ENCODE measurements at regions not wholly inside any gene's neighbourhood (a gene's known extent, or its start where the extent isn't known, plus 50 kb on each side); places are given as distances from the start of the nearest gene placed in this dataset.

DNA sequence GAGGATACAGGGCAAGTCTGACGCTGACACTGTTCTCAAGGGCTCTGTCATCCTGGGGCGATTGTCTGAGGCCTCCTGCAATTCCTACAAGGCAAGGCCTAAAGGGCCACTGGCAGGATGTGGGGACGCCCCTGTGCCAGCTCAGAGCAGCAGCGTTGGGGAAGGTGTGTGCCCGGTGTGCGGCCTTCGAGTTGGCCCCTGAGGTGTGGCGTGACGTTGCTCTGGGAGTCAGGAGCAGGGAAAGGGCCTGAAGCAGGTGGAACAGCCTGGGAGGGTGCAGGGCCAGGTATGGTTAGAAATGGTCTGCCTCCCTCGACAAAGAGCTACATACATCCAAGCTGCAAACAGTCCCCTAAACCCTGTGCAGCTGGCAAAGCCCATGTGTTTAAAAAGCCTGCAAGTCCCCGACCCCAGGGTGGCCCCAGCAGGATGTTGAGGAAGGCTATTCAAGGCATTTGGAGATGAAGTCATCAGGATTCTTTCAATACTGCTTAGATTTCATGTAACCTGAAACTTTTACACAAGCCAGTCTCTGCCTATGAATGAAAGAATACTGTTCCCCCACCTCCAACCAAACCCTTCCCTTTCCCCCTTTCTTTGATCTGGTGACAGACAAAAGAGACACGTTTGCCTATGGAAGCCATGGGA lies 142.5 kb upstream of the TNS3 start:
- no peak overlapping the region for H3K27ac ChIP-seq (replicated peaks)
- DNase-seq = no peak
- no peaks in the 10 kb centered on the region for H3K36me3 ChIP-seq
- TF ChIP-seq, protein P1, sequence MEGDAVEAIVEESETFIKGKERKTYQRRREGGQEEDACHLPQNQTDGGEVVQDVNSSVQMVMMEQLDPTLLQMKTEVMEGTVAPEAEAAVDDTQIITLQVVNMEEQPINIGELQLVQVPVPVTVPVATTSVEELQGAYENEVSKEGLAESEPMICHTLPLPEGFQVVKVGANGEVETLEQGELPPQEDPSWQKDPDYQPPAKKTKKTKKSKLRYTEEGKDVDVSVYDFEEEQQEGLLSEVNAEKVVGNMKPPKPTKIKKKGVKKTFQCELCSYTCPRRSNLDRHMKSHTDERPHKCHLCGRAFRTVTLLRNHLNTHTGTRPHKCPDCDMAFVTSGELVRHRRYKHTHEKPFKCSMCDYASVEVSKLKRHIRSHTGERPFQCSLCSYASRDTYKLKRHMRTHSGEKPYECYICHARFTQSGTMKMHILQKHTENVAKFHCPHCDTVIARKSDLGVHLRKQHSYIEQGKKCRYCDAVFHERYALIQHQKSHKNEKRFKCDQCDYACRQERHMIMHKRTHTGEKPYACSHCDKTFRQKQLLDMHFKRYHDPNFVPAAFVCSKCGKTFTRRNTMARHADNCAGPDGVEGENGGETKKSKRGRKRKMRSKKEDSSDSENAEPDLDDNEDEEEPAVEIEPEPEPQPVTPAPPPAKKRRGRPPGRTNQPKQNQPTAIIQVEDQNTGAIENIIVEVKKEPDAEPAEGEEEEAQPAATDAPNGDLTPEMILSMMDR (IDR thresholded peaks at IDR 0.05; ENCODE audit: borderline replicate concordance) = no peak
- no peaks in the 10 kb centered on the region for H3K9me3 ChIP-seq (replicated peaks)
- H3K4me3 ChIP-seq = no peak overlapping the region
- peaks cover 16% of the 10 kb centered on the region for H3K4me1 ChIP-seq
- intact Hi-C loops (cut with micrococcal nuclease) = no loop called here
- H3K27me3 ChIP-seq (ENCODE audit: low read depth) = no peaks in the 10 kb centered on the region

DNA sequence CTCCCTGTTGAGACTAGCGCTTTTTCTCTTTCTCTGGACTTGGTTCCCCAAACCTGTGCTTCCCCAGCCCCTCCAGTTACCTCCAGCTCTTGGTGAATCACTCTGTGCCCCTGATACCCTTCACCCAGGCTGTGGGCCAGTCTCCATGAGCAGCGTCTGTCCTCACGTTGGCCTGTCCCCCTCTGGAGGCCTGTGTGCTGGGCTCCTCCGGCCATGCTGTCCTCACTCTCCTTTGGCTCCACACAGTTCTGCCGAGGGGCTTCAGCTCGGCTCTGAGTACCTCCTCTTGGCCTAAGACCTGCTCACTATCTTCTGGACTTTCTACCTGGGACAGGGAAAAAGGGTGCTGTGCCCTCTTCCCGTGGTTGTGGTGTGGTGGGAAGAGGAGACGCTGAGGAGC lies 140.2 kb upstream of the TNS3 start:
- peaks cover 18% of the 10 kb centered on the region for H3K4me1 ChIP-seq
- intact Hi-C loops (cut with micrococcal nuclease) = no loop called here
- H3K4me3 ChIP-seq = no peak overlapping the region
- DNase-seq = no peak
- H3K36me3 ChIP-seq = no peaks in the 10 kb centered on the region
- H3K27ac ChIP-seq (replicated peaks) = no peak overlapping the region
- TF ChIP-seq, protein P1 (IDR thresholded peaks at IDR 0.05; ENCODE audit: borderline replicate concordance) = no peak
- H3K27me3 ChIP-seq (ENCODE audit: low read depth) = no peaks in the 10 kb centered on the region
- no peaks in the 10 kb centered on the region for H3K9me3 ChIP-seq (replicated peaks)

DNA sequence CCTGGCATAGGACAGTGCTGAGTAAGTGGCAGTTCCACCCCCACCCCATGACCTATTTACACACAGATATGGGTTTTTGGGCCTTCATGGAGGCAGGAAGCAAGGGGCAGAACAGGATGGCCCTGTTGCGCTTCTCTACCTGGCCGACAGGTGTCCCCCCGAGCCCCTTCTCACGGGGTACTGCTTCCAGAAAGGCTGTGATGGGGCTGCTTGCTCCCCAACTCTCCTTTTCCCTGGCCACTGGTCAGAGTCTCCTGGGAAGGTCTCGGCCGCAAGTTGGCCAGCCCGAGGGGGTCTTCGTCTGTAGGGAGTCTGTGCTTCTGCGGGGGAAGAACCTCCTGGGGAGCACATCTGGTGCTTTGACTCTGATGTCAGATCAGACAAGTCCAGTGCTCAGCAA lies 139.8 kb upstream of the TNS3 start:
- TF ChIP-seq, protein P1 (IDR thresholded peaks at IDR 0.05; ENCODE audit: borderline replicate concordance) = no peak
- Histone ChIP-seq H3K9me3 (replicated peaks) (no peaks in the 10 kb centered on the region), H3K4me1 (peaks cover 18% of the 10 kb centered on the region), H3K27me3 (ENCODE audit: low read depth) (no peaks in the 10 kb centered on the region), H3K36me3 (no peaks in the 10 kb centered on the region), H3K27ac (replicated peaks) (no peak overlapping the region), H3K4me3 (no peak overlapping the region)
- intact Hi-C loops (cut with micrococcal nuclease) = no loop called here
- no peak for DNase-seq

DNA sequence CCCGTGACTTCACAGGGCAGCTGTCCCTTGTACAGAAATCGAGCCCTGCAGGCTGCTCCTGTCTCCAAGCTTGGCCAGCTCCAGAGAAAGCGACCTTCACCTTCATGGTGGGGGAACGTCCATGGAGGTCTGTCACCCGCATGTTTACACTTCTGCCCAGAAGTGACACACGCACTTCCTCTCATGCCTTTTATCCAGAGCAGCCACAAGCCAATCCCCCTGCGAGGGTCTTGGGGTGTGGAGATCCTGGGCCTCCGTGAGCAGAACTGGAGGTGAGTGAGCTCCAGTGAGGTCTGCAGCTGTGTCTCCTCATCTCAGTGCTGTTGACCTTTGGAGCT lies 139.0 kb upstream of the TNS3 start:
- Histone ChIP-seq H3K27ac (replicated peaks) (no peak overlapping the region), H3K4me3 (no peak overlapping the region), H3K27me3 (ENCODE audit: low read depth) (no peaks in the 10 kb centered on the region), H3K4me1 (peaks cover 18% of the 10 kb centered on the region), H3K36me3 (no peaks in the 10 kb centered on the region), H3K9me3 (replicated peaks) (no peaks in the 10 kb centered on the region)
- TF ChIP-seq, protein P1 (IDR thresholded peaks at IDR 0.05; ENCODE audit: borderline replicate concordance) = no peak
- no peak for DNase-seq
- intact Hi-C loops (cut with micrococcal nuclease) = no loop called here

DNA sequence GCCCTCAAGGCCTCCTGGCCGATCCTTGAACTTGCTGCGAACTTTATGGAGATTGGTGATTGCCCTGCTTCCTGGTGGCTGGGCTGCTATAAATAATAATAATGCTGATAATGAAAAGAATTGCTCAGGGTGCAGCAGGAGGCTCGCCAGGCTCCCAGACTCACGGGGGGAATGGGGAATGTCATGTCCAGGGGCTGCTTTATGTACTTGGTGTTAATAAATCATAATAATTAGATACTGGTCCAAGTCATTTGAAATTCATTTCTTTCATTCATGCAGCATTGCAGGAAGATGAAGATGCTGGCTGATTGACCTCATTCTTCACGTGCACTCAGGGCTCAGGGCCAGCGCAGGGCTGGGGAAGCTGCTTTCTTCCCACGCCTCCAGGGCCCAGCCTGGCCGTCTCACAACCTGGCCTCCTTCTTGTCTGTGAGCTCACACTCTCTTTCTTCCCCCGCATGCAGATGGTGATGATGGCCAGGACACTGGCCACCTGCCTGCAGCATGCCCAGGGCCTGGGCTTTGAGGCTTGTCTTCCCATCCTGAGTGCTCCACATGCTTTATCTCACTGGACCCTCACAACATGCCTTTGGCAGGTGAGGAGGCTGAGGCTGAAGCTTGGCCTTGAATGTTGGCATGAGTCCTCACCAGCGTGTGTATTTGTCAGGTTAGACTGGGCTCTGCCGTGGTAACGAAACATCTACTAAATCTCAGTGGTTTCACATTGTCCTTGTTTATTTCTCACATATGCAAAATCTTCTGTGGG lies 138.4 kb upstream of the TNS3 start:
- intact Hi-C loops (cut with micrococcal nuclease) = no loop called here
- TF ChIP-seq, protein P1 (IDR thresholded peaks at IDR 0.05; ENCODE audit: borderline replicate concordance) = no peak
- Histone ChIP-seq H3K36me3 (no peaks in the 10 kb centered on the region), H3K27ac (replicated peaks) (no peak overlapping the region), H3K4me1 (peaks cover 18% of the 10 kb centered on the region), H3K27me3 (ENCODE audit: low read depth) (no peaks in the 10 kb centered on the region), H3K4me3 (no peak overlapping the region), H3K9me3 (replicated peaks) (no peaks in the 10 kb centered on the region)
- DNase-seq = peak; percentile 56

All from left ventricle myocardium inferior (tissue), 1 donor.